ENCODE measurements at regions not wholly inside any gene's neighbourhood (a gene's known extent, or its start where the extent isn't known, plus 50 kb on each side); places are given as distances from the start of the nearest gene placed in this dataset.

DNA sequence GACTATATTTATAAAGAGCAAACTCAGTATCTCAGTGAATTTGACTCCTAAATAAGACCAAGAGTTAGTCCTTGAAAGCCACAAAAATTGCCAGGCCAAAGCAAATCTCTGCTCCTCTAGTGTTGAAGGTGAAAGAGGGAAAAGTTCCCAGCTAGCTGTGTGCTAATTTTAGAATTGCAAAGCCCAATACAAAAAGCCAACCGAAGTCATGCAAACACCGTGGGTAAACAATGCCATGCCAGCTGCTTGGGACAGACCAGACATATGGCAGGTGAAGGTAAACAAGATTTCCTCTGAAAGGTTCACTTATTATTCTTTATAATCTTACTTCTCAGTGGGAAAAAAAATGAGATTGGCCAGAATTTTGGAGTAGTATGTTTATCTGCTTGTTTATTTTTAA, 80.5 kb upstream of the LNX1 start:
- DNase-seq, result no peak
- H3K4me3 Mint-ChIP-seq (ENCODE audit: unreplicated experiment), result no peak overlapping the region
- no peaks in the 10 kb centered on the region for H3K36me3 Mint-ChIP-seq (ENCODE audit: unreplicated experiment)
- no peaks in the 10 kb centered on the region for H3K27me3 Mint-ChIP-seq (ENCODE audit: unreplicated experiment)
- TF ChIP-seq CTCF (IDR thresholded peaks at IDR 0.05; ENCODE audit: partially characterized antibody, unreplicated experiment), result no peak
- H3K27ac Mint-ChIP-seq (ENCODE audit: unreplicated experiment), result no peak overlapping the region
- peaks cover 2% of the 10 kb centered on the region for H3K4me1 Mint-ChIP-seq (ENCODE audit: low read depth, unreplicated experiment)
- H3K9me3 Mint-ChIP-seq (ENCODE audit: unreplicated experiment), result peaks cover 3% of the 10 kb centered on the region

DNA sequence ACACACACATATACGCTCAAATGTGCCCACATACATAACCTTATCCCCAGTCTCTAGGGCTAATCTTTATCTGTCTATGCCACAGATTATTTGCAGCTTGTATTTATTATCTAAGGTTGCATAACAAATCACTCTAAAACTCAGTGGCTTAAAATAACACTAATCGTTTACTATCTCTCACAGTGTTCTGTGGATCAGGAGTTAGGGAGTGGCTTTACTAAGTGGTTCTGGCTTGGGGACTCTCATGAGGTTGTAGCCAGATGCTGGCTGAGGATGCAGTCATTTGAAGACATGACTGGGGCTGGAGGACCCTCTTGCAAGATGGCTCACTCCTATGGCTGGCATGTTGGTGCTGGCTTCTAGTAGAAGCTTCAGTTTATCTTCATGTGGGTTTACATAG, 68.5 kb upstream of the LNX1 start:
- Mint-ChIP-seq H3K27ac (ENCODE audit: unreplicated experiment) (no peak overlapping the region), H3K9me3 (ENCODE audit: unreplicated experiment) (no peaks in the 10 kb centered on the region), H3K36me3 (ENCODE audit: unreplicated experiment) (no peaks in the 10 kb centered on the region), H3K4me1 (ENCODE audit: low read depth, unreplicated experiment) (no peaks in the 10 kb centered on the region), H3K4me3 (ENCODE audit: unreplicated experiment) (no peak overlapping the region), H3K27me3 (ENCODE audit: unreplicated experiment) (peaks cover 4% of the 10 kb centered on the region)
- no peak for DNase-seq
- TF ChIP-seq CTCF (IDR thresholded peaks at IDR 0.05; ENCODE audit: partially characterized antibody, unreplicated experiment), result no peak

DNA sequence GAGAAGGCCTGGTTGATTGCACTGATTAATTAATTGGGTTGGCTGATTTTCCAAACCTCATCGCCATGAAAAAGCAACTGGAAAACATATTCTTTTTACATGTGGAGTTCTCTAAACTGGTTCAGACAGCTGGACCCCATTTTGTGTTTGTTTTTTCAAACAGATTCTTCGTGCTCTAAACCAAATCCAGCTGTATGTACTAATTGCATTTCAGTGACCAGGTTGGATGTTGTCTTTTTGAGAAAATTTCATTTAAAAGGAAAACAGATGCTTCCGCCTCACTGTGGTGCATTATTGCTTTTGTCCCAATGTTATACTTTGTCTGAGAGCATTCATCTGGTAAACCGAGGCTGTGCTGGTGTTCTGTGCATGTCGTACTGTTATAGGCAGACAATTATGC, 67.8 kb upstream of the LNX1 start:
- no peak for DNase-seq
- no peak for TF ChIP-seq CTCF (IDR thresholded peaks at IDR 0.05; ENCODE audit: partially characterized antibody, unreplicated experiment)
- H3K36me3 Mint-ChIP-seq (ENCODE audit: unreplicated experiment), result no peaks in the 10 kb centered on the region
- no peak overlapping the region for H3K27ac Mint-ChIP-seq (ENCODE audit: unreplicated experiment)
- no peaks in the 10 kb centered on the region for H3K9me3 Mint-ChIP-seq (ENCODE audit: unreplicated experiment)
- peaks cover 4% of the 10 kb centered on the region for H3K27me3 Mint-ChIP-seq (ENCODE audit: unreplicated experiment)
- H3K4me1 Mint-ChIP-seq (ENCODE audit: low read depth, unreplicated experiment), result no peaks in the 10 kb centered on the region
- H3K4me3 Mint-ChIP-seq (ENCODE audit: unreplicated experiment), result no peak overlapping the region

GRCh38 chr4:53658029-53658428, 66.7 kb upstream of the LNX1 start:
- Mint-ChIP-seq H3K27me3 (ENCODE audit: unreplicated experiment) (peaks cover 4% of the 10 kb centered on the region), H3K27ac (ENCODE audit: unreplicated experiment) (no peak overlapping the region), H3K9me3 (ENCODE audit: unreplicated experiment) (no peaks in the 10 kb centered on the region), H3K4me1 (ENCODE audit: low read depth, unreplicated experiment) (peaks cover 3% of the 10 kb centered on the region), H3K4me3 (ENCODE audit: unreplicated experiment) (no peak overlapping the region), H3K36me3 (ENCODE audit: unreplicated experiment) (no peaks in the 10 kb centered on the region)
- no peak for TF ChIP-seq CTCF (IDR thresholded peaks at IDR 0.05; ENCODE audit: partially characterized antibody, unreplicated experiment)
- no peak for DNase-seq

- Mint-ChIP-seq H3K36me3 (ENCODE audit: unreplicated experiment) (no peaks in the 10 kb centered on the region), H3K4me1 (ENCODE audit: low read depth, unreplicated experiment) (peaks cover 3% of the 10 kb centered on the region), H3K27me3 (ENCODE audit: unreplicated experiment) (no peaks in the 10 kb centered on the region), H3K27ac (ENCODE audit: unreplicated experiment) (no peak overlapping the region), H3K9me3 (ENCODE audit: unreplicated experiment) (no peaks in the 10 kb centered on the region), H3K4me3 (ENCODE audit: unreplicated experiment) (no peak overlapping the region)
- no peak for DNase-seq
- no peak for TF ChIP-seq CTCF (IDR thresholded peaks at IDR 0.05; ENCODE audit: partially characterized antibody, unreplicated experiment)
Measured at GRCh38 chr4:53656421-53656981, 65.2 kb upstream of the LNX1 start.
